ENCODE measurements at regions not wholly inside any gene's neighbourhood (a gene's known extent, or its start where the extent isn't known, plus 50 kb on each side); places are given as distances from the start of the nearest gene placed in this dataset.

DNA sequence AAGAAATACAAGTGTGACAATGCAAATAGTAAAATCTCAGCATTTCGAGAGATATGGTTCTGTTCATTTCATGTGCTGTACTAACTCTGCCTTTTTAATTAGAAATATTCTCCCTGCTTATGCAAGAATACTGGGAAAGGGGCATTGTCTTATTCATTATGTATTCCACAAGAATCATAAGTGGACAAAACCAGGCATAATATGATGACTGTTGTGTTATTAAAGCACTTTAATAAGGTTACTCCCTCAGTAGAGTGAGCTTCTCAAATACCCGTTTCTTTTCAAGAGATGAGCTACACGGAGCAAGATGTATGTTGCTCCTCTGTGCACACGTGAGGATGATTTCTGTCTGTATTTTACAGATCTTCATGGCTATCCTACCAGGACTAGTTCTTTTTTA lies 638.7 kb upstream of the FANCL start:
- Histone ChIP-seq H3K9me3 (ENCODE audit: low read depth, low read length) (no peaks in the 10 kb centered on the region), H3K27me3 (ENCODE audit: insufficient read depth, low read length) (no peaks in the 10 kb centered on the region), H3K36me3 (ENCODE audit: insufficient read depth, low read length) (no peaks in the 10 kb centered on the region), H4K20me1 (ENCODE audit: insufficient read depth, low read length) (no peaks in the 10 kb centered on the region), H3K79me2 (ENCODE audit: insufficient read depth, low read length) (no peaks in the 10 kb centered on the region), H3K4me3 (ENCODE audit: insufficient read depth, low read length) (no peak overlapping the region), H3K27ac (ENCODE audit: low read depth, low read length) (no peak overlapping the region), H3K4me2 (ENCODE audit: insufficient read depth, low read length) (no peak overlapping the region), H2AFZ (ENCODE audit: low read length) (no peak overlapping the region), H3K4me1 (ENCODE audit: insufficient read depth, low read length) (no peaks in the 10 kb centered on the region)
- DNase-seq (ENCODE audit: insufficient read length, low spot score, missing footprints): no peak
- TF ChIP-seq, protein P1, sequence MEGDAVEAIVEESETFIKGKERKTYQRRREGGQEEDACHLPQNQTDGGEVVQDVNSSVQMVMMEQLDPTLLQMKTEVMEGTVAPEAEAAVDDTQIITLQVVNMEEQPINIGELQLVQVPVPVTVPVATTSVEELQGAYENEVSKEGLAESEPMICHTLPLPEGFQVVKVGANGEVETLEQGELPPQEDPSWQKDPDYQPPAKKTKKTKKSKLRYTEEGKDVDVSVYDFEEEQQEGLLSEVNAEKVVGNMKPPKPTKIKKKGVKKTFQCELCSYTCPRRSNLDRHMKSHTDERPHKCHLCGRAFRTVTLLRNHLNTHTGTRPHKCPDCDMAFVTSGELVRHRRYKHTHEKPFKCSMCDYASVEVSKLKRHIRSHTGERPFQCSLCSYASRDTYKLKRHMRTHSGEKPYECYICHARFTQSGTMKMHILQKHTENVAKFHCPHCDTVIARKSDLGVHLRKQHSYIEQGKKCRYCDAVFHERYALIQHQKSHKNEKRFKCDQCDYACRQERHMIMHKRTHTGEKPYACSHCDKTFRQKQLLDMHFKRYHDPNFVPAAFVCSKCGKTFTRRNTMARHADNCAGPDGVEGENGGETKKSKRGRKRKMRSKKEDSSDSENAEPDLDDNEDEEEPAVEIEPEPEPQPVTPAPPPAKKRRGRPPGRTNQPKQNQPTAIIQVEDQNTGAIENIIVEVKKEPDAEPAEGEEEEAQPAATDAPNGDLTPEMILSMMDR (IDR thresholded peaks at IDR 0.05; ENCODE audit: extremely low read depth, low read depth, low read length): no peak

DNA sequence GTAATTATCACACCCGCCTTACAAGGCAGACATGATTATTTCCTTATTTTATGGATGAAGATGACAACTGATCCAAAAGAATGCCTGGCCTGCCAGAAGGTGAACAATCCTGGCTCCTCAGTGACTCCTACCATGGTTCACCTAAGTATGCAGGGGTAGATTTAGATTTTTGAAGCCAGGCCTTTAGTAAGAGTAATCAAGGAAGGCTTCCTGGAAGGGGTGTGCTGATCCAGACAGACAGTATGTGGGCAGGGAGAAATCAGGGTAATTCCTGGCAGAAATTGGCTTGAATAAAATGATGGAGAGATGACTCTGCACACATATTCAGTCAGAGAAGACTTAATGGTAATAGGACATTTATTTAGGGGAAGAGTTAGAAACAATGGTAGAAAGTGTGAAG lies 637.7 kb upstream of the FANCL start:
- no peak overlapping the region for H3K4me2 ChIP-seq (ENCODE audit: insufficient read depth, low read length)
- TF ChIP-seq, protein P1 (IDR thresholded peaks at IDR 0.05; ENCODE audit: extremely low read depth, low read depth, low read length): no peak
- H4K20me1 ChIP-seq (ENCODE audit: insufficient read depth, low read length): no peaks in the 10 kb centered on the region
- no peak overlapping the region for H3K4me3 ChIP-seq (ENCODE audit: insufficient read depth, low read length)
- H3K79me2 ChIP-seq (ENCODE audit: insufficient read depth, low read length): no peaks in the 10 kb centered on the region
- H3K4me1 ChIP-seq (ENCODE audit: insufficient read depth, low read length): no peaks in the 10 kb centered on the region
- no peak overlapping the region for H2AFZ ChIP-seq (ENCODE audit: low read length)
- H3K9me3 ChIP-seq (ENCODE audit: low read depth, low read length): no peaks in the 10 kb centered on the region
- no peak overlapping the region for H3K27ac ChIP-seq (ENCODE audit: low read depth, low read length)
- no peak for DNase-seq (ENCODE audit: insufficient read length, low spot score, missing footprints)
- H3K27me3 ChIP-seq (ENCODE audit: insufficient read depth, low read length): no peaks in the 10 kb centered on the region
- H3K36me3 ChIP-seq (ENCODE audit: insufficient read depth, low read length): no peaks in the 10 kb centered on the region

DNA sequence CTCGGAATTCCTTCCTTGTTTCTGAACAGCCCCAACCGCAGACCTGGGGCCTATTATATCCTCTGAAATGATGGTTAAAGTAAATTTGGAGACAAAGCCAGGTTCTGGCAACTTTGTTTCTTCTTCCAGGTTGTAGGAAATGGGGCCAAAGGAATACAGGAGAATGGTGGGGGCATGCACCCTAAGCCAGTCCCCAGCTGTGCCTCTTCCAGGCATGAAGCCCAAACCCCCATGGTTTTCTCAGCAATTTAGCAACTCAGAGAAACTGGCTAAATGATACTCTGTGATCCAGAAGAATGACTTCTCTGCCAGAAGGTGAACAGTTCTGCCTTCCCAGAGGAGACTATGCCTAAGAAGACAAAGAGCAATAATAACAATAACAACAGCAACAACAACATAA lies 635.0 kb upstream of the FANCL start:
- no peak for DNase-seq (ENCODE audit: insufficient read length, low spot score, missing footprints)
- no peak overlapping the region for H3K4me2 ChIP-seq (ENCODE audit: insufficient read depth, low read length)
- no peaks in the 10 kb centered on the region for H3K36me3 ChIP-seq (ENCODE audit: insufficient read depth, low read length)
- no peaks in the 10 kb centered on the region for H3K9me3 ChIP-seq (ENCODE audit: low read depth, low read length)
- H3K27me3 ChIP-seq (ENCODE audit: insufficient read depth, low read length): no peaks in the 10 kb centered on the region
- H3K4me3 ChIP-seq (ENCODE audit: insufficient read depth, low read length): no peak overlapping the region
- no peaks in the 10 kb centered on the region for H4K20me1 ChIP-seq (ENCODE audit: insufficient read depth, low read length)
- no peak overlapping the region for H3K27ac ChIP-seq (ENCODE audit: low read depth, low read length)
- TF ChIP-seq, protein P1 (IDR thresholded peaks at IDR 0.05; ENCODE audit: extremely low read depth, low read depth, low read length): no peak
- no peaks in the 10 kb centered on the region for H3K79me2 ChIP-seq (ENCODE audit: insufficient read depth, low read length)
- no peak overlapping the region for H2AFZ ChIP-seq (ENCODE audit: low read length)
- no peaks in the 10 kb centered on the region for H3K4me1 ChIP-seq (ENCODE audit: insufficient read depth, low read length)

DNA sequence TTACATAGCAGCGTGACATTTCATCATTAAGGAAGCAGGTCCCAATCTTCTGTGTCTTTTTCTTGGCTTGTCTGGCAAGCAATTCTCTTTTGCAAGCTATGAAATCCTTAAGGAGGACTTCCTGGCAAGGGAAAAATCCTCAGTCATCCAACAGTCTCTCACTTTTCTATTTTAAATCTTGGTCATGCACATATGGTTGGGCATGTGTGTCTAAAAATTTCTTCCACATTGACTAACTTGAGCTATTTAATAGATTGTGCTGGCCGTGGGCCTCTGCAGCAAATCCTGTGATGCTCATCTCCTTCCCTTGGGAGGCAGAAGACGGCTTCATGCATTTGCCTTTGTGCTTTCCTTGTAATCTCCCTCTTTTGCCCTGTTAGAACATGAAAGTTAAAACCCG lies 634.3 kb upstream of the FANCL start:
- H3K4me2 ChIP-seq (ENCODE audit: insufficient read depth, low read length): no peak overlapping the region
- no peaks in the 10 kb centered on the region for H3K36me3 ChIP-seq (ENCODE audit: insufficient read depth, low read length)
- no peaks in the 10 kb centered on the region for H3K9me3 ChIP-seq (ENCODE audit: low read depth, low read length)
- DNase-seq (ENCODE audit: insufficient read length, low spot score, missing footprints): no peak
- no peaks in the 10 kb centered on the region for H4K20me1 ChIP-seq (ENCODE audit: insufficient read depth, low read length)
- no peak overlapping the region for H2AFZ ChIP-seq (ENCODE audit: low read length)
- no peak overlapping the region for H3K27ac ChIP-seq (ENCODE audit: low read depth, low read length)
- no peaks in the 10 kb centered on the region for H3K27me3 ChIP-seq (ENCODE audit: insufficient read depth, low read length)
- H3K4me3 ChIP-seq (ENCODE audit: insufficient read depth, low read length): no peak overlapping the region
- TF ChIP-seq, protein P1 (IDR thresholded peaks at IDR 0.05; ENCODE audit: extremely low read depth, low read depth, low read length): no peak
- no peaks in the 10 kb centered on the region for H3K4me1 ChIP-seq (ENCODE audit: insufficient read depth, low read length)
- H3K79me2 ChIP-seq (ENCODE audit: insufficient read depth, low read length): no peaks in the 10 kb centered on the region

All from osteoblast (primary cell).